Esophagus muscularis mucosa (tissue), 3 donors: ENCODE measurements at regions not wholly inside any gene's neighbourhood (a gene's known extent, or its start where the extent isn't known, plus 50 kb on each side); places are given as distances from the start of the nearest gene placed in this dataset.

Source experiments
- CTCF ChIP-seq, 3 experiments: fragments of 200-600 bp in 2 of 3; fragments of 450-650 bp in 1 of 3; sonication (generic) in 2 of 3; IDR thresholded peaks; one replicate each; pipeline ENCODE4 v1.5.1; 2017 to 2019; ENCODE audit warnings: antibody characterized with exemption in 3 of 3, mild to moderate bottlenecking in 2 of 3, moderate library complexity in 1 of 3
- POLR2A ChIP-seq: fragments of 450-650 bp; IDR thresholded peaks from one replicate; pipeline ENCODE4 v1.6.1; 2017; ENCODE audit warnings: antibody characterized with exemption, moderate library complexity, mild to moderate bottlenecking, low read depth

DNA sequence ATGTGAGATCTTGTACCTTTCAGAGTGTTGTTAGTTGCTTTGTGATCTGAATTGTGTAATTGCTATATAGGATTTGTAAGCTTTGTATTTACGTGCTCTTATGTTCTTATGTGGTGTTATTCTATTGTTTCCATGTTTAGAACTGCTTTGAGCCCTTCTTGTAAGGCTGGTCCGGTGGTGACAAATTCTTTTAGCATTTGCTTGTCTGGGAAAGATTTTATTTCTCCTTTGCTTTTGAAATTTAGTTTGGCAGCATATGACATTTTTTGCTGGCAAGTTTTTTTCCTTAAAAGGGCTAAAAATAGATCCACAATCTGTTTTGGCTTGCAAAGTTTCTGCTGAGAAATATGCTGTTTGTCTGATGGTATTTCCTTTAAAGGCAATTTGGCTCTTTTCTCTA lies 1089.2 kb upstream of the PCDH9 start:
- TF ChIP-seq POLR2A (no peak), CTCF (IDR thresholded peaks at IDR 0.05) (no peak)
